ENCODE measurements at regions not wholly inside any gene's neighbourhood (a gene's known extent, or its start where the extent isn't known, plus 50 kb on each side); places are given as distances from the start of the nearest gene placed in this dataset.

- ATAC-seq (ENCODE audit: low FRiP score in 2 of 2): no peak
- H3K27ac ChIP-seq: no peak overlapping the region
- H3K36me3 ChIP-seq: no peaks in the 10 kb centered on the region
- H3K4me1 ChIP-seq: no peaks in the 10 kb centered on the region
- TF ChIP-seq EP300 (IDR thresholded peaks at IDR 0.05): no peak
- no peak for TF ChIP-seq POLR2A (IDR thresholded peaks at IDR 0.05)
- TF ChIP-seq CTCF (IDR thresholded peaks at IDR 0.05): no peak
- no peak for DNase-seq
- no peak overlapping the region for H3K4me3 ChIP-seq
- H3K27me3 ChIP-seq: no peaks in the 10 kb centered on the region
- 81 to 97% methylated on average over 2 of the region's 2 CpGs for WGBS, 2 donors
- H3K9me3 ChIP-seq: no peaks in the 10 kb centered on the region
Observed at GRCh38 chr9:107223381-107223780, 59.7 kb upstream of the RAD23B start.

- H3K27me3 ChIP-seq: no peaks in the 10 kb centered on the region
- H3K27ac ChIP-seq: no peak overlapping the region
- ATAC-seq (ENCODE audit: low FRiP score in 2 of 2): no peak
- no peak for DNase-seq
- H3K36me3 ChIP-seq: no peaks in the 10 kb centered on the region
- no peaks in the 10 kb centered on the region for H3K4me1 ChIP-seq
- H3K4me3 ChIP-seq: no peak overlapping the region
- no peaks in the 10 kb centered on the region for H3K9me3 ChIP-seq
- TF ChIP-seq EP300 (IDR thresholded peaks at IDR 0.05): no peak
- TF ChIP-seq POLR2A (IDR thresholded peaks at IDR 0.05): no peak
- TF ChIP-seq POLR2AphosphoS5 (IDR thresholded peaks at IDR 0.05): no peak
- TF ChIP-seq CTCF (IDR thresholded peaks at IDR 0.05): no peak
- WGBS, 2 donors: 64 to 66% methylated on average over 2 of the region's 2 CpGs
Observed at GRCh38 chr9:107224252-107224651, 58.8 kb upstream of the RAD23B start.

GRCh38 chr9:107226421-107226820 is 56.7 kb upstream of the RAD23B start:
- WGBS, 2 donors: 78 to 84% methylated on average over 2 of the region's 2 CpGs

GRCh38 chr9:107227774-107228173 is 55.3 kb upstream of the RAD23B start:
- no peak overlapping the region for H3K4me3 ChIP-seq
- WGBS, 2 donors: 76 to 81% methylated on average over 3 of the region's 3 CpGs
- ATAC-seq (ENCODE audit: low FRiP score in 2 of 2): no peak

More at GRCh38 chr9:107226421-107226820, 56.7 kb upstream of the RAD23B start:
- Histone ChIP-seq H3K9me3 (no peaks in the 10 kb centered on the region), H3K27ac (no peak overlapping the region), H3K27me3 (no peaks in the 10 kb centered on the region), H3K36me3 (no peaks in the 10 kb centered on the region), H3K4me3 (no peak overlapping the region), H3K4me1 (no peaks in the 10 kb centered on the region)
- DNase-seq (no peak), ATAC-seq (ENCODE audit: low FRiP score in 2 of 2) (no peak)
- TF ChIP-seq POLR2AphosphoS5 (IDR thresholded peaks at IDR 0.05) (no peak), EP300 (IDR thresholded peaks at IDR 0.05) (no peak), POLR2A (IDR thresholded peaks at IDR 0.05) (no peak), CTCF (IDR thresholded peaks at IDR 0.05) (no peak)

More at GRCh38 chr9:107227774-107228173, 55.3 kb upstream of the RAD23B start:
- Histone ChIP-seq H3K4me1 (no peaks in the 10 kb centered on the region), H3K36me3 (no peaks in the 10 kb centered on the region), H3K9me3 (no peaks in the 10 kb centered on the region), H3K27me3 (no peaks in the 10 kb centered on the region), H3K27ac (no peak overlapping the region)
- DNase-seq: no peak
- TF ChIP-seq EP300 (IDR thresholded peaks at IDR 0.05): no peak
- no peak for TF ChIP-seq POLR2A (IDR thresholded peaks at IDR 0.05)
- TF ChIP-seq POLR2AphosphoS5 (IDR thresholded peaks at IDR 0.05): no peak
- no peak for TF ChIP-seq CTCF (IDR thresholded peaks at IDR 0.05)
